ENCODE measurements at regions not wholly inside any gene's neighbourhood (a gene's known extent, or its start where the extent isn't known, plus 50 kb on each side); places are given as distances from the start of the nearest gene placed in this dataset.

GRCh38 chr3:163056874-163057497 lies 1560.4 kb downstream of the OTOL1 start:
- peak; percentile 46 for DNase-seq

- DNase-seq = no peak
Measured at GRCh38 chr3:163058031-163058854, 1561.6 kb downstream of the OTOL1 start.

GRCh38 chr3:163071713-163072112 lies 1575.1 kb downstream of the OTOL1 start:
- DNase-seq = no peak

All from NCI-H1048 (cell line).